Dermis blood vessel endothelial cell (primary cell): ENCODE measurements at regions not wholly inside any gene's neighbourhood (a gene's known extent, or its start where the extent isn't known, plus 50 kb on each side); places are given as distances from the start of the nearest gene placed in this dataset.

Source experiments
- DNase-seq: peaks from one replicate; pipeline ENCODE4 v3.0.0; 2010

- no peak for DNase-seq
Observed at GRCh38 chr7:124489082-124489819, 276.3 kb downstream of the GPR37 start.

- DNase-seq = no peak
Observed at GRCh38 chr7:124482229-124482628, 283.4 kb downstream of the GPR37 start.

GRCh38 chr7:124480821-124481290, 284.7 kb downstream of the GPR37 start:
- no peak for DNase-seq

GRCh38 chr7:124480036-124480820, 285.4 kb downstream of the GPR37 start:
- no peak for DNase-seq

- DNase-seq = no peak
Observed at GRCh38 chr7:124462249-124462648, 303.3 kb downstream of the GPR37 start.

GRCh38 chr7:124460555-124460954, 305.0 kb downstream of the GPR37 start:
- no peak for DNase-seq

GRCh38 chr7:124460056-124460450, 305.5 kb downstream of the GPR37 start:
- no peak for DNase-seq

GRCh38 chr7:124459101-124460055, 306.2 kb downstream of the GPR37 start:
- DNase-seq = no peak

- DNase-seq = no peak
Observed at GRCh38 chr7:124457841-124458240, 307.8 kb downstream of the GPR37 start.

- no peak for DNase-seq
Observed at GRCh38 chr7:124456286-124456685, 309.3 kb downstream of the GPR37 start.

GRCh38 chr7:124452186-124452585, 313.4 kb downstream of the GPR37 start:
- DNase-seq = no peak

GRCh38 chr7:124449896-124450295, 315.7 kb downstream of the GPR37 start:
- DNase-seq = no peak

- no peak for DNase-seq
Observed at GRCh38 chr7:124444696-124445480, 320.7 kb downstream of the GPR37 start.

GRCh38 chr7:124443762-124444161, 321.8 kb downstream of the GPR37 start:
- DNase-seq = no peak

GRCh38 chr7:124440081-124440480, 325.5 kb downstream of the GPR37 start:
- DNase-seq = no peak

GRCh38 chr7:124432009-124432578, 333.5 kb downstream of the GPR37 start:
- no peak for DNase-seq

GRCh38 chr7:124429923-124430322, 335.7 kb downstream of the GPR37 start:
- no peak for DNase-seq

- DNase-seq = no peak
Observed at GRCh38 chr7:124428781-124429180, 336.8 kb downstream of the GPR37 start.

GRCh38 chr7:124426621-124427020, 339.0 kb downstream of the GPR37 start:
- DNase-seq = no peak

GRCh38 chr7:124423863-124424262, 341.7 kb downstream of the GPR37 start:
- no peak for DNase-seq

GRCh38 chr7:124422081-124422480, 343.5 kb downstream of the GPR37 start:
- DNase-seq = no peak

- DNase-seq = no peak
Observed at GRCh38 chr7:124420367-124420766, 345.2 kb downstream of the GPR37 start.
